ENCODE measurements at regions not wholly inside any gene's neighbourhood (a gene's known extent, or its start where the extent isn't known, plus 50 kb on each side); places are given as distances from the start of the nearest gene placed in this dataset.
A peak's percentile ranks its signal among the peaks of the same experiment; 100 is the strongest.

GRCh38 chr9:134551644-134552348, 89.8 kb upstream of the COL5A1 start:
- TF ChIP-seq ELF4 (IDR thresholded peaks at IDR 0.05) (no peak), FOXK2 (IDR thresholded peaks at IDR 0.05) (no peak), SUZ12 (IDR thresholded peaks at IDR 0.05) (no peak), SP1 (IDR thresholded peaks at IDR 0.05) (no peak), L3MBTL2 (conservative IDR thresholded peaks at IDR 0.05) (peak; percentile 80), LEF1 (IDR thresholded peaks at IDR 0.05; ENCODE audit: borderline replicate concordance) (no peak), PKNOX1 (IDR thresholded peaks at IDR 0.05) (peak; percentile 74), ARNT (IDR thresholded peaks at IDR 0.05) (no peak), HDGF (IDR thresholded peaks at IDR 0.05; ENCODE audit: borderline replicate concordance) (no peak)
- POLR2A ChIA-PET = interaction anchor here (1.2 to 1.6 kb wide), 2 partner anchors 12 to 19 kb away, joined by 3 to 5 read pairs; no protein-coding TSS in a partner anchor
- peak; percentile 55 for DNase-seq (ENCODE audit: extremely low spot score)
- CTCF ChIA-PET = no interaction called here

DNA sequence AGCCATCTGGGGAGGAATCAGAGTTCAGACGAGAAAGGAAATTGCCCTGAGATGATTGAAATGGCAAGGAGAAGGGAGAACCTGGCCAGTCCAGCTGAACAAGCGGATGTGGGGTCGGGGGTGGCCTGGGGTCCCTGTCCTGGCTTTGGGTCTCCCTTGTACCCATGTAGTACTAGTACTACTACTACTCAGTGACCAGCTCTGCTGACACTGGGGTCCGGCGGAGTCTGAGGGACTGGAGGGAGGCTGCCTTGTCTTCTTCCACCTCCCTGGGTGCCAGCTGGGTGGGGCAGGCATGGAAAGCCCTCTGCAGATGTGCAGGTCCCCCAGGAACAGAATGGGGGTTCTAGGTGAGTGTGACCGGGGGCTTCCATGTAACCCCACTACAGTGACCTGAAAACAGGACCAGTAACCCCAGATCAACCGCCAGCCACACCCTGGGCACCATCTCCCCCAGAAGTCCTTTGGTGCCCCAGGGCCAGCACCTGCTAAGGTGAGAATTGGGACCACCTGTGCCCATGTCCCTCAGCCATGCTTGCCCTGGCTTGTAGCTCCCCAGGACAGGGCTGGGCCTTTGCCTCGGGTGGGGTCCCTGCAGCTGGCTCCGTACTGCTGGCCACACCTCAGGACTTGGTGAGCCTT, 89.1 kb upstream of the COL5A1 start:
- TF ChIP-seq SP1 (IDR thresholded peaks at IDR 0.05) = no peak
- no peak for TF ChIP-seq LEF1 (IDR thresholded peaks at IDR 0.05; ENCODE audit: borderline replicate concordance)
- no peak for TF ChIP-seq L3MBTL2 (conservative IDR thresholded peaks at IDR 0.05)
- TF ChIP-seq ZNF384 (IDR thresholded peaks at IDR 0.05) = no peak
- TF ChIP-seq HDGF (IDR thresholded peaks at IDR 0.05; ENCODE audit: borderline replicate concordance) = no peak
- no peak for TF ChIP-seq BHLHE40 (IDR thresholded peaks at IDR 0.05; ENCODE audit: borderline replicate concordance)
- no peak for TF ChIP-seq PKNOX1 (IDR thresholded peaks at IDR 0.05)
- no peak for TF ChIP-seq FOXM1 (IDR thresholded peaks at IDR 0.05; ENCODE audit: borderline replicate concordance)
- no peak for TF ChIP-seq TARDBP (IDR thresholded peaks at IDR 0.05)
- no peak for TF ChIP-seq FOXA1 (IDR thresholded peaks at IDR 0.05)
- no peak for TF ChIP-seq NFRKB (IDR thresholded peaks at IDR 0.05)
- TF ChIP-seq CTBP1 (IDR thresholded peaks at IDR 0.05; ENCODE audit: borderline replicate concordance) = no peak
- no peak for TF ChIP-seq ELF4 (IDR thresholded peaks at IDR 0.05)
- TF ChIP-seq FOXK2 (IDR thresholded peaks at IDR 0.05) = no peak
- no peak for TF ChIP-seq ARNT (IDR thresholded peaks at IDR 0.05)
- TF ChIP-seq SUZ12 (IDR thresholded peaks at IDR 0.05) = no peak
- no peak for DNase-seq (ENCODE audit: extremely low spot score)
- CTCF ChIA-PET = no interaction called here
- POLR2A ChIA-PET = interaction anchor here (1.2 to 1.6 kb wide), 2 partner anchors 12 to 18 kb away, joined by 3 to 5 read pairs; no protein-coding TSS in a partner anchor

- ChIA-PET CTCF (no interaction called here), POLR2A (interaction anchor here (1.2 to 1.6 kb wide), 2 partner anchors 11 to 17 kb away, joined by 3 to 5 read pairs; no protein-coding TSS in a partner anchor)
- DNase-seq (ENCODE audit: extremely low spot score) = no peak
- no peak for TF ChIP-seq CTBP1 (IDR thresholded peaks at IDR 0.05; ENCODE audit: borderline replicate concordance)
- no peak for TF ChIP-seq TARDBP (IDR thresholded peaks at IDR 0.05)
- TF ChIP-seq ARNT (IDR thresholded peaks at IDR 0.05) = no peak
- no peak for TF ChIP-seq ELF4 (IDR thresholded peaks at IDR 0.05)
- no peak for TF ChIP-seq SP1 (IDR thresholded peaks at IDR 0.05)
- no peak for TF ChIP-seq LEF1 (IDR thresholded peaks at IDR 0.05; ENCODE audit: borderline replicate concordance)
- TF ChIP-seq SUZ12 (IDR thresholded peaks at IDR 0.05) = no peak
- TF ChIP-seq FOXK2 (IDR thresholded peaks at IDR 0.05) = no peak
- no peak for TF ChIP-seq L3MBTL2 (conservative IDR thresholded peaks at IDR 0.05)
- no peak for TF ChIP-seq ZNF384 (IDR thresholded peaks at IDR 0.05)
Observed at GRCh38 chr9:134553061-134553891, 88.3 kb upstream of the COL5A1 start.

DNA sequence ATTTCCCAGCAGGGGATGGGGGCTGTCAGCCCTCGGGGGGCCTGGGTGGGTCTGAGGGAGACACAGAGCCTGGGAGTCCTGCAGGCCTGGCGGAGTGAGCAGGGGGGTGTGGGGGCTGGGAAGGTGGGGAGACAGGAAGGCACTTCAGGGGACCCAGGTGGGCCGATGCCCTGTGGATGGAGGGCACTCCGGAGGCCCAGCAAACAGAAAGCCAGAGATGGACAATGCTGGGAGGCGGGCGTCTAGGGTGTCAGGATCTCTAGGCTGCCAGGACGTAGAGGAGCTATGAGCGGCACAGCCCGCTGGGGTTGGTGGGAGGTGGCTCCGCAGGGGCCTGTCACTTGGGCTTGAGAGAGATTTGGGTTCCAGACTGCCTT, 87.6 kb upstream of the COL5A1 start:
- ChIA-PET CTCF (no interaction called here), POLR2A (no interaction called here)
- no peak for DNase-seq (ENCODE audit: extremely low spot score)
- TF ChIP-seq ZNF384 (IDR thresholded peaks at IDR 0.05) = no peak
- no peak for TF ChIP-seq PKNOX1 (IDR thresholded peaks at IDR 0.05)
- TF ChIP-seq SUZ12 (IDR thresholded peaks at IDR 0.05) = no peak
- no peak for TF ChIP-seq CTBP1 (IDR thresholded peaks at IDR 0.05; ENCODE audit: borderline replicate concordance)
- no peak for TF ChIP-seq L3MBTL2 (conservative IDR thresholded peaks at IDR 0.05)
- TF ChIP-seq LEF1 (IDR thresholded peaks at IDR 0.05; ENCODE audit: borderline replicate concordance) = no peak
- no peak for TF ChIP-seq NFRKB (IDR thresholded peaks at IDR 0.05)
- TF ChIP-seq ARNT (IDR thresholded peaks at IDR 0.05) = no peak
- no peak for TF ChIP-seq FOXM1 (IDR thresholded peaks at IDR 0.05; ENCODE audit: borderline replicate concordance)

GRCh38 chr9:134554373-134555093, 87.1 kb upstream of the COL5A1 start:
- DNase-seq (ENCODE audit: extremely low spot score) = no peak
- TF ChIP-seq TARDBP (IDR thresholded peaks at IDR 0.05) (no peak), FOXA1 (IDR thresholded peaks at IDR 0.05) (no peak), ARNT (IDR thresholded peaks at IDR 0.05) (no peak), ZNF384 (IDR thresholded peaks at IDR 0.05) (no peak), SUZ12 (IDR thresholded peaks at IDR 0.05) (no peak), FOXK2 (IDR thresholded peaks at IDR 0.05) (no peak), NFRKB (IDR thresholded peaks at IDR 0.05) (no peak), CTBP1 (IDR thresholded peaks at IDR 0.05; ENCODE audit: borderline replicate concordance) (no peak), LEF1 (IDR thresholded peaks at IDR 0.05; ENCODE audit: borderline replicate concordance) (no peak), HDGF (IDR thresholded peaks at IDR 0.05; ENCODE audit: borderline replicate concordance) (no peak), ELF4 (IDR thresholded peaks at IDR 0.05) (no peak), L3MBTL2 (conservative IDR thresholded peaks at IDR 0.05) (no peak), FOXM1 (IDR thresholded peaks at IDR 0.05; ENCODE audit: borderline replicate concordance) (no peak)
- CTCF ChIA-PET = no interaction called here
- POLR2A ChIA-PET = no interaction called here
